ENCODE measurements at regions not wholly inside any gene's neighbourhood (a gene's known extent, or its start where the extent isn't known, plus 50 kb on each side); places are given as distances from the start of the nearest gene placed in this dataset.
"Not testable (repeated sequence)": the region's sequence is repeated elsewhere in the genome, so short reads cannot be mapped to it uniquely, and the experiment has no call there.

- no peak for TF ChIP-seq CTCF (conservative IDR thresholded peaks at IDR 0.05; ENCODE audit: control insufficient read depth, insufficient read depth, low read depth, low read length)
- no peak for DNase-seq (ENCODE audit: low read depth)
- H3K4me3 ChIP-seq (ENCODE audit: control insufficient read depth, low read depth, low read length) = no peak overlapping the region
Measured at GRCh38 chr13:18978447-18978846, 203.2 kb downstream of the TUBA3C start.

- TF ChIP-seq CTCF (conservative IDR thresholded peaks at IDR 0.05; ENCODE audit: control insufficient read depth, insufficient read depth, low read depth, low read length) = no peak
- no peak overlapping the region for H3K4me3 ChIP-seq (ENCODE audit: control insufficient read depth, low read depth, low read length)
- DNase-seq (ENCODE audit: low read depth) = no peak
Measured at GRCh38 chr13:18977857-18978256, 203.8 kb downstream of the TUBA3C start.

GRCh38 chr13:18971576-18972219 is 209.9 kb downstream of the TUBA3C start:
- DNase-seq (ENCODE audit: low read depth) = no peak
- no peak overlapping the region for H3K4me3 ChIP-seq (ENCODE audit: control insufficient read depth, low read depth, low read length)
- TF ChIP-seq CTCF (conservative IDR thresholded peaks at IDR 0.05; ENCODE audit: control insufficient read depth, insufficient read depth, low read depth, low read length) = no peak

- TF ChIP-seq CTCF (conservative IDR thresholded peaks at IDR 0.05; ENCODE audit: control insufficient read depth, insufficient read depth, low read depth, low read length) = no peak
Measured at GRCh38 chr13:18965347-18965855, 216.2 kb downstream of the TUBA3C start.

GRCh38 chr13:18964942-18965341 is 216.7 kb downstream of the TUBA3C start:
- DNase-seq (ENCODE audit: low read depth) = no peak
- no peak overlapping the region for H3K4me3 ChIP-seq (ENCODE audit: control insufficient read depth, low read depth, low read length)
- no peak for TF ChIP-seq CTCF (conservative IDR thresholded peaks at IDR 0.05; ENCODE audit: control insufficient read depth, insufficient read depth, low read depth, low read length)

More at GRCh38 chr13:18965347-18965855, 216.2 kb downstream of the TUBA3C start:
- no peak for DNase-seq (ENCODE audit: low read depth)
- H3K4me3 ChIP-seq (ENCODE audit: control insufficient read depth, low read depth, low read length) = no peak overlapping the region

GRCh38 chr13:18963684-18964083 is 217.9 kb downstream of the TUBA3C start:
- not testable (repeated sequence) for DNase-seq (ENCODE audit: low read depth); H3K4me3 ChIP-seq (ENCODE audit: control insufficient read depth, low read depth, low read length)

- H3K4me3 ChIP-seq (ENCODE audit: control insufficient read depth, low read depth, low read length) = no peak overlapping the region
- no peak for DNase-seq (ENCODE audit: low read depth)
Measured at GRCh38 chr13:18962168-18962734, 219.4 kb downstream of the TUBA3C start.

More at GRCh38 chr13:18962168-18962734, 219.4 kb downstream of the TUBA3C start:
- no peak for TF ChIP-seq CTCF (conservative IDR thresholded peaks at IDR 0.05; ENCODE audit: control insufficient read depth, insufficient read depth, low read depth, low read length)
